Nephron (organoid): ENCODE measurements at regions not wholly inside any gene's neighbourhood (a gene's known extent, or its start where the extent isn't known, plus 50 kb on each side); places are given as distances from the start of the nearest gene placed in this dataset.

Experiments used
- H3K27ac Mint-ChIP-seq, 3 experiments: 2 replicates each; pipeline ENCODE4 v1.8.0; 2020; ENCODE audit warnings: mixed read lengths in 3 of 3, mild to moderate bottlenecking in 2 of 3, moderate library complexity in 1 of 3
- H3K27me3 Mint-ChIP-seq: 2 replicates; pipeline ENCODE4 v1.8.0; 2021; ENCODE audit warnings: low read depth, mild to moderate bottlenecking, moderate library complexity, mixed read lengths
- H3K36me3 Mint-ChIP-seq: 2 replicates; pipeline ENCODE4 v1.8.0; 2020; ENCODE audit warnings: low read depth, mixed read lengths
- H3K4me1 Mint-ChIP-seq: 2 replicates; pipeline ENCODE4 v1.8.0; 2020; ENCODE audit warnings: mixed read lengths
- H3K4me3 Mint-ChIP-seq, 3 experiments: 2 replicates each; pipeline ENCODE4 v1.8.0; 2020; ENCODE audit warnings: mild to moderate bottlenecking in 3 of 3, mixed read lengths in 3 of 3, moderate library complexity in 2 of 3
- H3K9me3 Mint-ChIP-seq: 2 replicates; pipeline ENCODE4 v1.8.0; 2020; ENCODE audit warnings: mixed read lengths
- TF ChIP-seq, protein P1 (sequence below), 3 experiments: fragments of 200-600 bp; sonication (generic); IDR thresholded peaks; one replicate each; pipeline ENCODE4 v1.5.0; 2021; ENCODE audit warnings: antibody characterized with exemption in 3 of 3; ENCODE audit not compliant: unreplicated experiment in 3 of 3

DNA sequence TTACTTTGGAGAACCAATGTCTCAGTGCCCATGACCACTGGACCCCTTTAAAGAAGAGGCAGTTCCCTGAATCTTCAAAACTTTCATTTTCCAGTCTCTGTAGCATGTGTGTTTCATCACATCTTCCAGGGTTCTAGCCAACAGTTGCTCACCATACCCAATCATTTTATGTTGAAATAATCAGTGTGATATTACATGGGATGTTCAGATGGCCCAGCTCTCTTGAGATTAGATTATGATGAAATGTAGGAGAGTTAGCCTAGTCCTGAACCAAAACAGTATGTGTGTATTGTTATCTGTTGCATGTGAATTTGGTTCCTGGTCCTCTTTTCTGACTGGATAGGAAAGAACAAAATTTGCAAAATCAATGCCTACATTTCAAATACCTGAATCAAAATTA lies 144.5 kb downstream of the ANKRD7 start:
- Mint-ChIP-seq H3K27me3 (no peaks in the 10 kb centered on the region), H3K36me3 (no peaks in the 10 kb centered on the region), H3K4me3 (no peak overlapping the region), H3K9me3 (no peaks in the 10 kb centered on the region), H3K27ac (no peak overlapping the region), H3K4me1 (peaks cover 18% of the 10 kb centered on the region)
- TF ChIP-seq, protein P1, sequence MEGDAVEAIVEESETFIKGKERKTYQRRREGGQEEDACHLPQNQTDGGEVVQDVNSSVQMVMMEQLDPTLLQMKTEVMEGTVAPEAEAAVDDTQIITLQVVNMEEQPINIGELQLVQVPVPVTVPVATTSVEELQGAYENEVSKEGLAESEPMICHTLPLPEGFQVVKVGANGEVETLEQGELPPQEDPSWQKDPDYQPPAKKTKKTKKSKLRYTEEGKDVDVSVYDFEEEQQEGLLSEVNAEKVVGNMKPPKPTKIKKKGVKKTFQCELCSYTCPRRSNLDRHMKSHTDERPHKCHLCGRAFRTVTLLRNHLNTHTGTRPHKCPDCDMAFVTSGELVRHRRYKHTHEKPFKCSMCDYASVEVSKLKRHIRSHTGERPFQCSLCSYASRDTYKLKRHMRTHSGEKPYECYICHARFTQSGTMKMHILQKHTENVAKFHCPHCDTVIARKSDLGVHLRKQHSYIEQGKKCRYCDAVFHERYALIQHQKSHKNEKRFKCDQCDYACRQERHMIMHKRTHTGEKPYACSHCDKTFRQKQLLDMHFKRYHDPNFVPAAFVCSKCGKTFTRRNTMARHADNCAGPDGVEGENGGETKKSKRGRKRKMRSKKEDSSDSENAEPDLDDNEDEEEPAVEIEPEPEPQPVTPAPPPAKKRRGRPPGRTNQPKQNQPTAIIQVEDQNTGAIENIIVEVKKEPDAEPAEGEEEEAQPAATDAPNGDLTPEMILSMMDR (IDR thresholded peaks at IDR 0.05; ENCODE audit: unreplicated experiment in 3 of 3) = no peak

DNA sequence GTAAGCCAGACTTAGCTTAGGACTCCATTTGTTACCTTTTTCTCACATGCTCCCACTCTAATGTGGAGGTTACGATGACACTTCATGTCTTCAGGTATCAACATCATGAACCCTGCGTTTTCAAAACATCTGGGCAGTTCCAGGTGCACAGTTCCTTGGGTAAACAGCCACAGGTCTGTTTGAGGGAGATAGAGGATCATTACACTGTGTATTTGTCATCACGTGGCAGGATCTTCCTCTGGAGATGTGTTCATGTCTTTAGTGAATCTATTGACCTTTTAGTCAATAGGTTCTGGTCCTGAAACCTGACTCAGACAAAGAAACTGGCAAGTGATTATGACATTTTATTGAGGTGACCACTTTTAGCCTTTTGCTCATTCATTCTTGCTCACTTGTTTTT lies 145.5 kb downstream of the ANKRD7 start:
- no peak overlapping the region for H3K27ac Mint-ChIP-seq
- H3K9me3 Mint-ChIP-seq = no peaks in the 10 kb centered on the region
- no peaks in the 10 kb centered on the region for H3K36me3 Mint-ChIP-seq
- H3K27me3 Mint-ChIP-seq = no peaks in the 10 kb centered on the region
- H3K4me3 Mint-ChIP-seq = no peak overlapping the region
- H3K4me1 Mint-ChIP-seq = peaks cover 24% of the 10 kb centered on the region
- TF ChIP-seq, protein P1 (IDR thresholded peaks at IDR 0.05; ENCODE audit: unreplicated experiment in 3 of 3) = no peak

DNA sequence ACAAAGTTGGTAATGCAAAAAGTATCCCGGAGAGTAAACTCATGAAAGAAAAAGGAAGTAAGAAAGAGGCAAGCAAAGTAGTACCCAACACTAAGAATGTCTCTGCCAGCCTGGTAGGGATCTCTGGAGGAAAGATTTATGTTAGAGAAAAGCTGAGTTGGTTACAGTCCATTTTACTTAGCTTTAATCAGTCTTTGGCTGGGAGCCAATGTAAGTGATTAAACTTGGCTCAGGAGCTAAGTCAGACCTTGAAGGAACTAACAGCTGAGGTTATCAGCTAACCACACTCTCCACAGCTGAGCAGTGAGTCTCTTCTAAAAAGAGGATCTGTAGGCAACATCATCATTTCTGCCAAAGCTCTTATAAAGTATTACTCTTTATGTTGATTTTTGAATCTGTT lies 148.0 kb downstream of the ANKRD7 start:
- no peaks in the 10 kb centered on the region for H3K36me3 Mint-ChIP-seq
- H3K4me3 Mint-ChIP-seq = no peak overlapping the region
- TF ChIP-seq, protein P1 (IDR thresholded peaks at IDR 0.05; ENCODE audit: unreplicated experiment in 3 of 3) = no peak
- no peaks in the 10 kb centered on the region for H3K9me3 Mint-ChIP-seq
- H3K4me1 Mint-ChIP-seq = peaks cover 24% of the 10 kb centered on the region
- peak overlapping the region in 2 of 3 experiments; percentile 27 to 31 for H3K27ac Mint-ChIP-seq
- no peaks in the 10 kb centered on the region for H3K27me3 Mint-ChIP-seq

DNA sequence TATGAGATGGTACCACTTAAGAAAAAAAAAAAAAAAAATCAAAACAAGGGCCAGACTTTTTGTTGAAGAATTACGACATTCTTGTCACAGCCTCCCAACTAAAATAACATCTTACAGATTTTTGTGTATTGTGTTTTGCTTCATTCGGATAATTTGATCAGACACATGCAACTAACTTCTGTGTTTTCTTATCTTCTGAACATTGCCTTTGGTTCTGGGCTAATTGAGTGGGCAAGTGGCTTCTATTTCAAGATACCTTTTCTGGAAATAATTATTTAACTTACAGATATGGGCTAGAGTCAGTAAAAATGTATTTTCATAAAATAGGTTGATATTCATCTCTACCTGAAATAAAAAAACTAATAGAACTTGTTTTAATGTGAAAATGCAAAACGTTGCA lies 165.1 kb downstream of the ANKRD7 start:
- TF ChIP-seq, protein P1 (IDR thresholded peaks at IDR 0.05; ENCODE audit: unreplicated experiment in 3 of 3) = no peak
- Mint-ChIP-seq H3K27me3 (no peaks in the 10 kb centered on the region), H3K27ac (no peak overlapping the region), H3K9me3 (no peaks in the 10 kb centered on the region), H3K4me1 (no peaks in the 10 kb centered on the region), H3K4me3 (no peak overlapping the region), H3K36me3 (no peaks in the 10 kb centered on the region)

DNA sequence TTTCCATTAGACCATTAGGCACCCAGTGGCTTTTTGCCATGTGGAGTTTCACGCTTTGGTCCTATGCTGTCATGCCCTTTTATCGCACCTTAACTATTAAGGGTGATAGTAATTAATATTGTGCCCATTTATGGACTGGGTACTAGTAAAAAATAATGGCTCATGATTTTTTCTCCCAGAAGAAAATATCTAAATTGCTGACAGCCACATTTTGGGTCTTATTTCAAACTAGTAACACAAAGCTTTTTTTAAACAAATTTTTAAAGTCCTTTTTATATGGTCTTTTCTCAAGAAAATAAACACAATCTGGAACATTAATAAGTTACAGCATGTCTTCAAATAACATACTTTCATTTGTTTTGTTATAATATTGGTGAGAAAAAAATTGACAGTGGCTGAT lies 179.7 kb downstream of the ANKRD7 start:
- Mint-ChIP-seq H3K36me3 (no peaks in the 10 kb centered on the region), H3K4me1 (no peaks in the 10 kb centered on the region), H3K9me3 (no peaks in the 10 kb centered on the region), H3K4me3 (no peak overlapping the region), H3K27me3 (no peaks in the 10 kb centered on the region), H3K27ac (no peak overlapping the region)
- TF ChIP-seq, protein P1 (IDR thresholded peaks at IDR 0.05; ENCODE audit: unreplicated experiment in 3 of 3) = no peak

DNA sequence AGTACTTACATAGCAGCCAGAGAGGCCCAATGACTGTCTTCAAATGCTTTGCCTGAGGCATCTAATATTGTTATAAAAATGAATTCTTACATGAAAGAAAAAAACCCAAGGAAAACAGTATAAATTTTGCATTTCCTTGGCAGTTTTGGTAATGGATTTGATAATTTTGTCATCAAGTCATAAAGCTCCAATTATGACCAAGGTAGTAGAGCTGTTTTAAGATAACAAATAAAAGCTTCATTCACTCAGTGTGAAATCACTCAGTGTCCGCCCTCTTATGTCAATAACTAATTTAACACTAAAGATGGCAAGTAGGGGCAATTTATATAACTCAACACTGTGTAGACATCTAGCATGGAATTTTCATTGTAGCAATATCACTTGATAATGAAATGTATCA lies 193.9 kb downstream of the ANKRD7 start:
- Mint-ChIP-seq H3K36me3 (no peaks in the 10 kb centered on the region), H3K4me3 (no peak overlapping the region), H3K27ac (no peak overlapping the region), H3K27me3 (no peaks in the 10 kb centered on the region), H3K9me3 (no peaks in the 10 kb centered on the region), H3K4me1 (no peaks in the 10 kb centered on the region)
- TF ChIP-seq, protein P1 (IDR thresholded peaks at IDR 0.05; ENCODE audit: unreplicated experiment in 3 of 3) = no peak
